ENCODE measurements at regions not wholly inside any gene's neighbourhood (a gene's known extent, or its start where the extent isn't known, plus 50 kb on each side); places are given as distances from the start of the nearest gene placed in this dataset.

DNA sequence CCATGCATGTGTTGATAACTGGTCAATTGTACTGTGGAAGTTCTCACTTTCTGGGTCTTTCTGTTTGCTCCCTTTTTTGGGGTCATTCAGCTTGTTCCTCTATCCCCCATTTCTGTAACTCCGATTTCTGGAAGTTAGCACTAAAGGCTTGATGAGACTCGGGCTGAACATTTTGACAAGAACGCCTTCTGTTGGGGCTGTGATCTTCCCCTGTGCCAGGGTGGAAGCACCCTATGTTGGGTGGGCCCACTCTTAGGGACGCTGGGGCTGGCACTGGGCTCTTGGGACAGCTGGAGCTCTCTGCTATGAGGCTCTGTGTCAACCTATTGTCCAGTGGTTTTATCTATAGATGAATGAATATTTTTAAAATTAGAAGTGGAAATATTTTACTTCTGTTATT, 60.1 kb upstream of the FRMD1 start:
- no peak overlapping the region for H3K4me3 ChIP-seq
- intact Hi-C loops (cut with DNase I) = no loop called here

GRCh38 chr6:168138436-168138835, 59.4 kb upstream of the FRMD1 start:
- Histone ChIP-seq H3K27ac (no peak overlapping the region), H3K27me3 (no peaks in the 10 kb centered on the region), H3K4me1 (no peaks in the 10 kb centered on the region), H3K9me3 (no peaks in the 10 kb centered on the region), H3K36me3 (replicated peaks in 1 of 2; ENCODE audit: insufficient read depth in 1 of 2, low read depth in 2 of 2) (no peaks in the 10 kb centered on the region), H3K4me3 (no peak overlapping the region)
- DNase-seq = no peak
- no peak for ATAC-seq
- TF ChIP-seq POLR2A (IDR thresholded peaks at IDR 0.05) (no peak), CTCF (IDR thresholded peaks at IDR 0.05) (no peak)
- 80 to 84% methylated on average over 5 to 6 of the region's 6 CpGs for WGBS, 2 donors
- intact Hi-C loops (cut with DNase I) = no loop called here

More for the DNA sequence above, 60.1 kb upstream of the FRMD1 start:
- no peaks in the 10 kb centered on the region for H3K27me3 ChIP-seq
- 74 to 75% methylated on average over 4 of the region's 4 CpGs for WGBS, 2 donors
- ATAC-seq = no peak
- H3K4me1 ChIP-seq = no peaks in the 10 kb centered on the region
- TF ChIP-seq CTCF (IDR thresholded peaks at IDR 0.05) (no peak), POLR2A (IDR thresholded peaks at IDR 0.05) (no peak)
- H3K9me3 ChIP-seq = no peaks in the 10 kb centered on the region
- H3K36me3 ChIP-seq (replicated peaks in 1 of 2; ENCODE audit: insufficient read depth in 1 of 2, low read depth in 2 of 2) = no peaks in the 10 kb centered on the region
- DNase-seq = no peak
- no peak overlapping the region for H3K27ac ChIP-seq

DNA sequence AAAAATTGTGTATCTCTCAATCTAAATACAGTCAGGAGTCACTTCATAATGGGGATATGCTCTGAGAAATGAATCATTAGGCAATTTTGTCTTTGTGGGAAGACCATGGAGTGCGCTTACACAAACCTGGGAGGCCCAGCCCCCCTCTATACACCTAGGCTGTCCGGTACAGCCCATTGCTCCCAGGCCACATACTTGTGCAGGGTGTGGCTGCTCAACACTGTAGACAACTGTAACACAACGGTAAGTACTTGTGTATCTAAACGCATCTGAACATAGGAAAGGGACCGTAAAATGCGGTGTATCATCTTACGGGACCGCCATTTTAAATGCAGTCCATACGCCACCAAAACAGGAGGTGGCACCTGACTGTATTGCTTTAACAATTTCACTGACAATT, 58.0 kb upstream of the FRMD1 start:
- H3K4me3 ChIP-seq = no peak overlapping the region
- DNase-seq (no peak), ATAC-seq (no peak)
- H3K36me3 ChIP-seq (replicated peaks in 1 of 2; ENCODE audit: insufficient read depth in 1 of 2, low read depth in 2 of 2) = no peaks in the 10 kb centered on the region
- no peaks in the 10 kb centered on the region for H3K4me1 ChIP-seq
- WGBS, 2 donors = 92 to 95% methylated on average over 9 of the region's 9 CpGs
- H3K27me3 ChIP-seq = no peaks in the 10 kb centered on the region
- H3K27ac ChIP-seq = no peak overlapping the region
- no peaks in the 10 kb centered on the region for H3K9me3 ChIP-seq
- intact Hi-C loops (cut with DNase I) = no loop called here
- TF ChIP-seq POLR2A (IDR thresholded peaks at IDR 0.05) (no peak), CTCF (IDR thresholded peaks at IDR 0.05) (no peak)

DNA sequence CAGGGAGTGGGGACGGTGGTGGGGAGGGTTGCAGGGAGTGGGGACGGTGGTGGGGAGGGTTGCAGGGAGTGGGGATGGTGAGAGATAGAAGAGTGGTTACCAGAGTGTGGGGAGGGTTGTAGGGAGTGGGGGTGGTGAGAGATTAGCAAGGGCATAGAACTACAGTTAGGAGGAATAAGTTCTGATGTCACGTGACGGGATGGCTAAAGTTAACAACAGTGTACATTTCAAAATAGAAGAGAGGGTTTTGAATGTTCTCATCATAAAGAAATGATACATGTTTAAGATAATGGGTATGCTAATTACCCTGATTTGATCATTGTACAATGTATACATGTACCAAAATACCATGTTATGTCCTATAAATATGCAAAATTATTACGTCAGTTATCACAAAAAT, 57.6 kb upstream of the FRMD1 start:
- no peak for DNase-seq
- ATAC-seq = no peak
- Histone ChIP-seq H3K27ac (no peak overlapping the region), H3K4me1 (no peaks in the 10 kb centered on the region), H3K36me3 (replicated peaks in 1 of 2; ENCODE audit: insufficient read depth in 1 of 2, low read depth in 2 of 2) (no peaks in the 10 kb centered on the region), H3K27me3 (no peaks in the 10 kb centered on the region), H3K4me3 (no peak overlapping the region), H3K9me3 (no peaks in the 10 kb centered on the region)
- intact Hi-C loops (cut with DNase I) = no loop called here
- no peak for TF ChIP-seq CTCF (IDR thresholded peaks at IDR 0.05)
- no peak for TF ChIP-seq POLR2A (IDR thresholded peaks at IDR 0.05)
- 79 to 81% methylated on average over 5 of the region's 5 CpGs for WGBS, 2 donors

DNA sequence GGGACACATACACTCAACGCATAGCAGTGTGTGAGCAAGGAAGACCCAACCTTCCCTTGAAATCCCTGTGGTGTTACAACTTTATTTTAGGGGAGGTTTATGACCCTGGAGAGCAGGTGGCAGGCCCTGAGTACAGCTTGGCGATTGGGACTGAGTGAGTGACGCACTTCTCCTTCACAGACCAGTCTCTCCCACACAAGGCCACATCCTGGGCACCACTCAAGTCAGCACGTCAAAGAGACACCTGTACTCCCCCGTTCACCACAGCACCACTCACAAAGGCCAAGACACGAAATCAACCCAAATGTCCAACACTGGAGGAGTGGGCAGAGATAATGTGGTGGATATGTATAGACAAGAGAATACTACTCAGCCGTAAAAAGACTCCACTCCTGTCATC, 57.0 kb upstream of the FRMD1 start:
- Histone ChIP-seq H3K27ac (no peak overlapping the region), H3K36me3 (replicated peaks in 1 of 2; ENCODE audit: insufficient read depth in 1 of 2, low read depth in 2 of 2) (no peaks in the 10 kb centered on the region), H3K27me3 (no peaks in the 10 kb centered on the region), H3K9me3 (no peaks in the 10 kb centered on the region), H3K4me3 (no peak overlapping the region), H3K4me1 (no peaks in the 10 kb centered on the region)
- DNase-seq (no peak), ATAC-seq (no peak)
- no peak for TF ChIP-seq CTCF (IDR thresholded peaks at IDR 0.05)
- TF ChIP-seq POLR2A (IDR thresholded peaks at IDR 0.05) = no peak
- WGBS, 2 donors = 85 to 87% methylated on average over 7 of the region's 7 CpGs
- intact Hi-C loops (cut with DNase I) = no loop called here

Data from body of pancreas (tissue), 4 donors.